ENCODE measurements at regions not wholly inside any gene's neighbourhood (a gene's known extent, or its start where the extent isn't known, plus 50 kb on each side); places are given as distances from the start of the nearest gene placed in this dataset.

DNA sequence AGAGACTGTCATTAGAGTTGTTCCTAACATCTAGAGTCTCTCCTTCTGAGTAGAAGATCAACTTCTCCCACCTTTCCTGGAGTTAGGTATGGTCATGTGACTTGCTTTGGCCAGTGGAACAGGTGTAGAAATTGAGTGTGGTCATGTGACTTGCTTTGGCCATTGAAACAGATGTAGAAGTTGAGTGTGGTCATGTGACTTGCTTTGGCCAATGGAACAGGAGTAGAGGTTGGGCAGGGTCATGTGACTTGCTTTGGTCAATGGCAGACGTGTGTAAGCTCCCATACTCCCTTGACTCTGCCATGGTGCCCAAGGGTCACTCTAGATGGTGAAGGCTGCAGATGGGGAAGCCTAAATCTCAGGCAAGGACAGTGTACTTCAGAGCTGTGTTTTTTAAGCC lies 306.0 kb downstream of the NPHP4 start:
- H3K4me1 Mint-ChIP-seq, result peaks cover 17% of the 10 kb centered on the region
- ATAC-seq, result no peak

More for the DNA sequence above, 306.0 kb downstream of the NPHP4 start:
- Histone ChIP-seq H3K27me3 (ENCODE audit: insufficient read depth) (no peaks in the 10 kb centered on the region), H4K20me1 (replicated peaks; ENCODE audit: insufficient read depth) (no peaks in the 10 kb centered on the region), H3K79me2 (replicated peaks; ENCODE audit: insufficient read depth) (no peaks in the 10 kb centered on the region), H3K27ac (ENCODE audit: low read depth) (no peak overlapping the region), H3K4me2 (no peak overlapping the region), H2AFZ (no peak overlapping the region), H3F3A (replicated peaks; ENCODE audit: low read depth) (no peaks in the 10 kb centered on the region), H3K9me2 (ENCODE audit: insufficient read depth) (no peaks in the 10 kb centered on the region), H3K4me3 (no peak overlapping the region), H3K4me1 (ENCODE audit: insufficient read depth) (no peaks in the 10 kb centered on the region), H3K36me3 (ENCODE audit: insufficient read depth) (no peaks in the 10 kb centered on the region; the same call in 1 of the 2 replicates)
- Mint-ChIP-seq H3K27me3 (ENCODE audit: insufficient read depth, low read depth, poor library complexity) (peaks cover 14% of the 10 kb centered on the region), H3K9me3 (peaks cover 2% of the 10 kb centered on the region; the same call in 1 of the 3 replicates), H3K4me3 (no peak overlapping the region), H3K36me3 (ENCODE audit: low read depth) (no peaks in the 10 kb centered on the region), H3K27ac (no peak overlapping the region)
- no peak for DNase-seq (ENCODE audit: low spot score)
- no peak for TF ChIP-seq ZNF114 (CRISPR knock-in tag; IDR thresholded peaks at IDR 0.05)
- no peak for TF ChIP-seq JUNB (IDR thresholded peaks at IDR 0.05; ENCODE audit: unreplicated experiment)
- TF ChIP-seq EZH2phosphoT487 (IDR thresholded peaks at IDR 0.05; ENCODE audit: unreplicated experiment), result no peak
- no peak for TF ChIP-seq NANOG (IDR thresholded peaks at IDR 0.05; ENCODE audit: borderline replicate concordance)
- TF ChIP-seq, protein P1, sequence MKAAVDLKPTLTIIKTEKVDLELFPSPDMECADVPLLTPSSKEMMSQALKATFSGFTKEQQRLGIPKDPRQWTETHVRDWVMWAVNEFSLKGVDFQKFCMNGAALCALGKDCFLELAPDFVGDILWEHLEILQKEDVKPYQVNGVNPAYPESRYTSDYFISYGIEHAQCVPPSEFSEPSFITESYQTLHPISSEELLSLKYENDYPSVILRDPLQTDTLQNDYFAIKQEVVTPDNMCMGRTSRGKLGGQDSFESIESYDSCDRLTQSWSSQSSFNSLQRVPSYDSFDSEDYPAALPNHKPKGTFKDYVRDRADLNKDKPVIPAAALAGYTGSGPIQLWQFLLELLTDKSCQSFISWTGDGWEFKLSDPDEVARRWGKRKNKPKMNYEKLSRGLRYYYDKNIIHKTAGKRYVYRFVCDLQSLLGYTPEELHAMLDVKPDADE (IDR thresholded peaks at IDR 0.05), result no peak
- no peak for TF ChIP-seq POLR2AphosphoS5 (IDR thresholded peaks at IDR 0.05; ENCODE audit: low read depth)
- TF ChIP-seq, protein P2, sequence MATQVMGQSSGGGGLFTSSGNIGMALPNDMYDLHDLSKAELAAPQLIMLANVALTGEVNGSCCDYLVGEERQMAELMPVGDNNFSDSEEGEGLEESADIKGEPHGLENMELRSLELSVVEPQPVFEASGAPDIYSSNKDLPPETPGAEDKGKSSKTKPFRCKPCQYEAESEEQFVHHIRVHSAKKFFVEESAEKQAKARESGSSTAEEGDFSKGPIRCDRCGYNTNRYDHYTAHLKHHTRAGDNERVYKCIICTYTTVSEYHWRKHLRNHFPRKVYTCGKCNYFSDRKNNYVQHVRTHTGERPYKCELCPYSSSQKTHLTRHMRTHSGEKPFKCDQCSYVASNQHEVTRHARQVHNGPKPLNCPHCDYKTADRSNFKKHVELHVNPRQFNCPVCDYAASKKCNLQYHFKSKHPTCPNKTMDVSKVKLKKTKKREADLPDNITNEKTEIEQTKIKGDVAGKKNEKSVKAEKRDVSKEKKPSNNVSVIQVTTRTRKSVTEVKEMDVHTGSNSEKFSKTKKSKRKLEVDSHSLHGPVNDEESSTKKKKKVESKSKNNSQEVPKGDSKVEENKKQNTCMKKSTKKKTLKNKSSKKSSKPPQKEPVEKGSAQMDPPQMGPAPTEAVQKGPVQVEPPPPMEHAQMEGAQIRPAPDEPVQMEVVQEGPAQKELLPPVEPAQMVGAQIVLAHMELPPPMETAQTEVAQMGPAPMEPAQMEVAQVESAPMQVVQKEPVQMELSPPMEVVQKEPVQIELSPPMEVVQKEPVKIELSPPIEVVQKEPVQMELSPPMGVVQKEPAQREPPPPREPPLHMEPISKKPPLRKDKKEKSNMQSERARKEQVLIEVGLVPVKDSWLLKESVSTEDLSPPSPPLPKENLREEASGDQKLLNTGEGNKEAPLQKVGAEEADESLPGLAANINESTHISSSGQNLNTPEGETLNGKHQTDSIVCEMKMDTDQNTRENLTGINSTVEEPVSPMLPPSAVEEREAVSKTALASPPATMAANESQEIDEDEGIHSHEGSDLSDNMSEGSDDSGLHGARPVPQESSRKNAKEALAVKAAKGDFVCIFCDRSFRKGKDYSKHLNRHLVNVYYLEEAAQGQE (IDR thresholded peaks at IDR 0.05; ENCODE audit: unreplicated experiment), result no peak
- TF ChIP-seq ZNF331 (CRISPR knock-in tag; IDR thresholded peaks at IDR 0.05; ENCODE audit: low read depth), result no peak
- TF ChIP-seq, protein P3, sequence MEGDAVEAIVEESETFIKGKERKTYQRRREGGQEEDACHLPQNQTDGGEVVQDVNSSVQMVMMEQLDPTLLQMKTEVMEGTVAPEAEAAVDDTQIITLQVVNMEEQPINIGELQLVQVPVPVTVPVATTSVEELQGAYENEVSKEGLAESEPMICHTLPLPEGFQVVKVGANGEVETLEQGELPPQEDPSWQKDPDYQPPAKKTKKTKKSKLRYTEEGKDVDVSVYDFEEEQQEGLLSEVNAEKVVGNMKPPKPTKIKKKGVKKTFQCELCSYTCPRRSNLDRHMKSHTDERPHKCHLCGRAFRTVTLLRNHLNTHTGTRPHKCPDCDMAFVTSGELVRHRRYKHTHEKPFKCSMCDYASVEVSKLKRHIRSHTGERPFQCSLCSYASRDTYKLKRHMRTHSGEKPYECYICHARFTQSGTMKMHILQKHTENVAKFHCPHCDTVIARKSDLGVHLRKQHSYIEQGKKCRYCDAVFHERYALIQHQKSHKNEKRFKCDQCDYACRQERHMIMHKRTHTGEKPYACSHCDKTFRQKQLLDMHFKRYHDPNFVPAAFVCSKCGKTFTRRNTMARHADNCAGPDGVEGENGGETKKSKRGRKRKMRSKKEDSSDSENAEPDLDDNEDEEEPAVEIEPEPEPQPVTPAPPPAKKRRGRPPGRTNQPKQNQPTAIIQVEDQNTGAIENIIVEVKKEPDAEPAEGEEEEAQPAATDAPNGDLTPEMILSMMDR (conservative IDR thresholded peaks at IDR 0.05; ENCODE audit: low read depth in 2 of 2), result no peak
- no peak for TF ChIP-seq CREB1 (CRISPR knock-in tag; IDR thresholded peaks at IDR 0.05; ENCODE audit: low read depth)
- TF ChIP-seq EZH2 (IDR thresholded peaks at IDR 0.05; ENCODE audit: low read depth, unreplicated experiment), result no peak
